HL-60 (cell line): ENCODE measurements at regions not wholly inside any gene's neighbourhood (a gene's known extent, or its start where the extent isn't known, plus 50 kb on each side); places are given as distances from the start of the nearest gene placed in this dataset.

Source experiments
- DNase-seq, 2 experiments: peaks; one replicate each; pipeline ENCODE4 v3.0.0-alpha.2; 2010 to 2020; ENCODE audit warnings: low read depth in 1 of 2, low spot score in 1 of 2
- H3K27ac ChIP-seq: fragments of 250-450 bp; sonication (Bioruptor Pico); replicated peaks from 2 replicates; pipeline ENCODE4 v1.5.1; 2020; ENCODE audit warnings: mild to moderate bottlenecking, moderate library complexity
- H3K27me3 ChIP-seq: fragments of 250-450 bp; sonication (Bioruptor Pico); 2 replicates; pipeline ENCODE4 v1.5.1; 2021; ENCODE audit warnings: mild to moderate bottlenecking, moderate library complexity; ENCODE audit not compliant: insufficient read depth, poor library complexity, severe bottlenecking
- H3K4me3 ChIP-seq: replicated peaks from 2 replicates; pipeline ENCODE4 v1.5.1; 2011; ENCODE audit warnings: mild to moderate bottlenecking, control low read depth, low read length; ENCODE audit not compliant: insufficient read depth
- GABPA ChIP-seq: IDR thresholded peaks from 2 replicates; pipeline ENCODE4 v1.6.1; 2012; ENCODE audit warnings: low read depth
- POLR2AphosphoS5 ChIP-seq: IDR thresholded peaks from 2 replicates; pipeline ENCODE4 v1.6.1; 2012; ENCODE audit warnings: low read depth
- SPI1 ChIP-seq: IDR thresholded peaks from 2 replicates; pipeline ENCODE4 v1.6.1; 2012; ENCODE audit warnings: low read depth, mild to moderate bottlenecking, borderline replicate concordance
- TF ChIP-seq, protein P1 (sequence below): IDR thresholded peaks from 2 replicates; pipeline ENCODE4 v1.6.1; 2012; ENCODE audit warnings: low read depth; ENCODE audit not compliant: insufficient replicate concordance
- TF ChIP-seq, protein P2 (sequence below): IDR thresholded peaks from one replicate; pipeline ENCODE4 v1.5.1; 2011; ENCODE audit warnings: low read length, control low read depth, inconsistent platforms; ENCODE audit not compliant: insufficient read depth

DNA sequence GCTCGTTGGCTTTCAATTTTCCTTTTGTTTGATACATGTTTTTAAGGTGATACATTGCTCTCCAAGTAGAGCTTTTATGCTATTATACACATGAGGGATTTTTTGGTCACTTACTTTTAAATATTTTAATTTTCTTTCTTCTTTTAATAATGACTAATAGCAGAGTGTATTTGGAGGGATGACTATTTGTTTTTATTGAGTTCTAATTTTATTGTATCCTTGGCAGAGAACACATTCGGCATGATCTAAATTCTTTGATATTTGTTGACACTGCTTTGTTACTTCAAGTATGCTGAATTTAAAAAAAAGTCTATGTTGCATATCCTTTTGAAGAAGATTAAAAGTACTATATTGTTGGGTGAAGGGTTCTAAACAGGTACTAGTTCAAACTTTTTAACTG, 149.9 kb upstream of the PDZRN3 start:
- Histone ChIP-seq H3K27ac (no peak overlapping the region), H3K27me3 (no peaks in the 10 kb centered on the region), H3K4me3 (no peak overlapping the region)
- TF ChIP-seq POLR2AphosphoS5 (no peak), SPI1 (no peak)
- TF ChIP-seq, protein P1, sequence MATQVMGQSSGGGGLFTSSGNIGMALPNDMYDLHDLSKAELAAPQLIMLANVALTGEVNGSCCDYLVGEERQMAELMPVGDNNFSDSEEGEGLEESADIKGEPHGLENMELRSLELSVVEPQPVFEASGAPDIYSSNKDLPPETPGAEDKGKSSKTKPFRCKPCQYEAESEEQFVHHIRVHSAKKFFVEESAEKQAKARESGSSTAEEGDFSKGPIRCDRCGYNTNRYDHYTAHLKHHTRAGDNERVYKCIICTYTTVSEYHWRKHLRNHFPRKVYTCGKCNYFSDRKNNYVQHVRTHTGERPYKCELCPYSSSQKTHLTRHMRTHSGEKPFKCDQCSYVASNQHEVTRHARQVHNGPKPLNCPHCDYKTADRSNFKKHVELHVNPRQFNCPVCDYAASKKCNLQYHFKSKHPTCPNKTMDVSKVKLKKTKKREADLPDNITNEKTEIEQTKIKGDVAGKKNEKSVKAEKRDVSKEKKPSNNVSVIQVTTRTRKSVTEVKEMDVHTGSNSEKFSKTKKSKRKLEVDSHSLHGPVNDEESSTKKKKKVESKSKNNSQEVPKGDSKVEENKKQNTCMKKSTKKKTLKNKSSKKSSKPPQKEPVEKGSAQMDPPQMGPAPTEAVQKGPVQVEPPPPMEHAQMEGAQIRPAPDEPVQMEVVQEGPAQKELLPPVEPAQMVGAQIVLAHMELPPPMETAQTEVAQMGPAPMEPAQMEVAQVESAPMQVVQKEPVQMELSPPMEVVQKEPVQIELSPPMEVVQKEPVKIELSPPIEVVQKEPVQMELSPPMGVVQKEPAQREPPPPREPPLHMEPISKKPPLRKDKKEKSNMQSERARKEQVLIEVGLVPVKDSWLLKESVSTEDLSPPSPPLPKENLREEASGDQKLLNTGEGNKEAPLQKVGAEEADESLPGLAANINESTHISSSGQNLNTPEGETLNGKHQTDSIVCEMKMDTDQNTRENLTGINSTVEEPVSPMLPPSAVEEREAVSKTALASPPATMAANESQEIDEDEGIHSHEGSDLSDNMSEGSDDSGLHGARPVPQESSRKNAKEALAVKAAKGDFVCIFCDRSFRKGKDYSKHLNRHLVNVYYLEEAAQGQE, result no peak
- TF ChIP-seq, protein P2, sequence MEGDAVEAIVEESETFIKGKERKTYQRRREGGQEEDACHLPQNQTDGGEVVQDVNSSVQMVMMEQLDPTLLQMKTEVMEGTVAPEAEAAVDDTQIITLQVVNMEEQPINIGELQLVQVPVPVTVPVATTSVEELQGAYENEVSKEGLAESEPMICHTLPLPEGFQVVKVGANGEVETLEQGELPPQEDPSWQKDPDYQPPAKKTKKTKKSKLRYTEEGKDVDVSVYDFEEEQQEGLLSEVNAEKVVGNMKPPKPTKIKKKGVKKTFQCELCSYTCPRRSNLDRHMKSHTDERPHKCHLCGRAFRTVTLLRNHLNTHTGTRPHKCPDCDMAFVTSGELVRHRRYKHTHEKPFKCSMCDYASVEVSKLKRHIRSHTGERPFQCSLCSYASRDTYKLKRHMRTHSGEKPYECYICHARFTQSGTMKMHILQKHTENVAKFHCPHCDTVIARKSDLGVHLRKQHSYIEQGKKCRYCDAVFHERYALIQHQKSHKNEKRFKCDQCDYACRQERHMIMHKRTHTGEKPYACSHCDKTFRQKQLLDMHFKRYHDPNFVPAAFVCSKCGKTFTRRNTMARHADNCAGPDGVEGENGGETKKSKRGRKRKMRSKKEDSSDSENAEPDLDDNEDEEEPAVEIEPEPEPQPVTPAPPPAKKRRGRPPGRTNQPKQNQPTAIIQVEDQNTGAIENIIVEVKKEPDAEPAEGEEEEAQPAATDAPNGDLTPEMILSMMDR, result no peak
- no peak for DNase-seq

DNA sequence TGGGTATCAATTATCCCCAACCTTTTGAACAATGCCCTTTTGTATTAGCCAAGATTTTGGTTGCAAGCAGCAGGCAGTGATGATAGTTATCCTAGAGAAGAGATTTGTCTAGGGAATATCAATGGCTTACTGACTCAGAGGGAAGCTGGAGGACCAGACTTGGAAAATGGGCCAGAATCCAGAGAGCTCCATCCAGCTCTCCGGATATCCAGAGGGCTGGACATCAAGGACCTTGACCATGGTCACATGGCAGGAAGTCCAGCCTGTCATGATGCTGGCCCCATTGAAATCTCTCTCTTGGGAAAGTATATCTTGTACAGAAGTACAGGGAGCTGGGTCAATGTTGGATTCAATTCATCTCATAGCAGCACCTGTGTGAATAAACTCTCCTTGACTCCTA, 148.5 kb upstream of the PDZRN3 start:
- Histone ChIP-seq H3K27ac (no peak overlapping the region), H3K4me3 (no peak overlapping the region), H3K27me3 (no peaks in the 10 kb centered on the region)
- TF ChIP-seq GABPA, result no peak
- no peak for TF ChIP-seq SPI1
- TF ChIP-seq POLR2AphosphoS5, result no peak
- TF ChIP-seq, protein P2, result no peak
- no peak for DNase-seq

DNA sequence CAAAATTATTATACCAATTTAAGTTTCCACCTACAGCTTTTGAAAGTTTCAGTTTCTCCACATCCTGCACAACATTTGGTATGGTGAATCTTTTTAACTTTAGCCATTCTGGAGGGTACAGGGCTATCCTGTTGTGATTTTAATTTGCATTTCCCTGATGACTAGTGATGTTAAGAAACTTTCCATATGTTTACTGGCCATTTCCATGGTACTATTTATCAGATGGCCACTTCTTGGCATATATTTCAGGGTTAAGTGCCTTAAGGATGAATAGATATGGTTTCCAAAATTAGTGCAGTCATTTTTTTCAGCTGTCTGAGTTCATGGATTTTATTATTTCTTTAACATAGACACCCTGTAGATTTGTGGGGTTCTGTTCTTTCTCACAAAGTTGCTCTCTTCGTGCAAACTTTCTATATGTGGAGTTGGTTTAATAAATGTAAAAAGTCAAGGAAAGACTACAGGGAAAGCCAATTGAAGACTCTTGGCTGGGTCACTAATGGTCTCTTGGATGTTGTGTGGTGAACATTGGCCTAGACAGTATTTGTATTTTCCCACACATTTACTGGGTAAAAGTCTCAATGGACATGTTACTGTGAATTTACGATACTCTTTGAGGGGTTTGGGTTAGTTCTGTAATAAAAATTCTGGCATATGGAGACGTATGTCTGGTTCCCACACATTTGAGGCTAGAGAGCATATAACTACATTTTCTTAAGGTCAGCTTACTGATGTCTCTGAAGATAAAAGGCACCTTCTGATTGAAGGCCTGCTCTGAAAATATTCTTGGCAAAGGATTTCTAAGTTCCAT, 147.5 kb upstream of the PDZRN3 start:
- TF ChIP-seq, protein P1, result no peak
- no peak for TF ChIP-seq POLR2AphosphoS5
- no peak for TF ChIP-seq SPI1
- TF ChIP-seq, protein P2, result no peak
- no peak for TF ChIP-seq GABPA
- DNase-seq, result no peak
- no peak overlapping the region for H3K27ac ChIP-seq

More for the DNA sequence above, 147.5 kb upstream of the PDZRN3 start:
- H3K4me3 ChIP-seq, result no peak overlapping the region
- no peaks in the 10 kb centered on the region for H3K27me3 ChIP-seq
